ENCODE measurements at regions not wholly inside any gene's neighbourhood (a gene's known extent, or its start where the extent isn't known, plus 50 kb on each side); places are given as distances from the start of the nearest gene placed in this dataset.
"Not testable (repeated sequence)": the region's sequence is repeated elsewhere in the genome, so short reads cannot be mapped to it uniquely, and the experiment has no call there.

- TF ChIP-seq CTCF (IDR thresholded peaks at IDR 0.05); POLR2AphosphoS5 (IDR thresholded peaks at IDR 0.05; ENCODE audit: insufficient read depth in 1 of 2, low read depth in 1 of 2); POLR2A (IDR thresholded peaks at IDR 0.05): not testable (repeated sequence)
Measured at GRCh38 chrX:13480780-13481179, 88.6 kb upstream of the EGFL6 start.

Data from vagina (tissue), 2 donors.